Adrenal gland (tissue), 9 donors: ENCODE measurements at regions not wholly inside any gene's neighbourhood (a gene's known extent, or its start where the extent isn't known, plus 50 kb on each side); places are given as distances from the start of the nearest gene placed in this dataset.

Experiments used
- DNase-seq, 7 donors: peaks; one replicate each; pipeline ENCODE4 v3.0.0-alpha.2; 2019 to 2020
- H3K27ac ChIP-seq, 5 donors: fragments of 200-600 bp; sonication (generic) in 4 of 5; 1 replicate in 3 of 5; 2 replicates in 2 of 5; pipeline versions ENCODE4 v1.5.1 to v1.8.0; 2016 to 2020; ENCODE audit warnings: mild to moderate bottlenecking in 1 of 5
- H3K27me3 ChIP-seq: fragments of 200-600 bp; 2 replicates; pipeline ENCODE4 v1.8.0; 2021
- H3K36me3 ChIP-seq, 2 donors: fragments of 200-600 bp; replicated peaks in 1 of 2; 1 replicate in 1 of 2; 2 replicates in 1 of 2; pipeline versions ENCODE4 v1.5.1 to v1.8.0; 2018 to 2022
- H3K4me1 ChIP-seq, 2 donors: fragments of 200-600 bp; replicated peaks in 1 of 2; 1 replicate in 1 of 2; 2 replicates in 1 of 2; pipeline versions ENCODE4 v1.5.1 to v1.8.0; 2018 to 2021
- H3K4me3 ChIP-seq, 4 donors: fragments of 200-600 bp; sonication (generic) in 3 of 4; one replicate each; pipeline ENCODE4 v1.5.1; 2016 to 2018
- H3K9me3 ChIP-seq, 3 donors: fragments of 200-600 bp; sonication (generic) in 1 of 3; replicated peaks in 1 of 3; 1 replicate in 2 of 3; 2 replicates in 1 of 3; pipeline versions ENCODE4 v1.5.1 to v1.8.0; 2016 to 2021
- POLR2A ChIP-seq, 2 donors: fragments of 450-650 bp; IDR thresholded peaks; one replicate each; pipeline ENCODE4 v1.6.1; 2017; ENCODE audit warnings: antibody characterized with exemption in 2 of 2, mild to moderate bottlenecking in 2 of 2, moderate library complexity in 1 of 2
- WGBS, 4 donors: extraction: QIAGEN DNeasy Blood & Tissue Kit in 2 of 4; methylation state at CpG; one replicate each; pipeline versions ENCODE4 v1.1.5 to v1.1.7; 2013 to 2017; 5-methylcytosine and 5-hydroxymethylcytosine counted together
- intact Hi-C, 2 donors: fragments of 100-400 bp; cut with DNase I; formaldehyde crosslinking; loops; one replicate each; pipeline versions ENCODE4 v1.14.1 to v1.15.0; 2022 to 2023
- TF ChIP-seq, protein P1 (sequence below), 6 experiments: fragments of 450-650 bp in 4 of 6; fragments of 200-600 bp in 2 of 6; sonication (generic) in 1 of 6; IDR thresholded peaks; 1 replicate in 5 of 6; 2 replicates in 1 of 6; pipeline versions ENCODE4 v1.5.1 to v1.8.0; 2016 to 2021; ENCODE audit warnings: antibody characterized with exemption in 6 of 6, mild to moderate bottlenecking in 2 of 6, moderate library complexity in 1 of 6
- donor health status: healthy with polysubstance abuse.
- donor health status: Bipolar disorder and iron deficiency.
- donor health status: DM: yes; HTN: yes; CAD: no.
- donor health status: DM: no; HTN: no; CAD: no.
- donor health status: DM: no; HTN: no; CAD: no.

- intact Hi-C loops: no loop called here
- 44 to 63% (median 53%) methylated on average over 1 of the region's 1 CpG for whole genome bisulfite sequencing, 4 donors
- Histone ChIP-seq H3K4me3 (no peak overlapping the region), H3K27ac (no peak overlapping the region), H3K9me3 (no peaks in the 10 kb centered on the region), H3K27me3 (no peaks in the 10 kb centered on the region), H3K36me3 (no peaks in the 10 kb centered on the region), H3K4me1 (no peaks in the 10 kb centered on the region)
- TF ChIP-seq POLR2A (IDR thresholded peaks at IDR 0.05): no peak
- TF ChIP-seq, protein P1, sequence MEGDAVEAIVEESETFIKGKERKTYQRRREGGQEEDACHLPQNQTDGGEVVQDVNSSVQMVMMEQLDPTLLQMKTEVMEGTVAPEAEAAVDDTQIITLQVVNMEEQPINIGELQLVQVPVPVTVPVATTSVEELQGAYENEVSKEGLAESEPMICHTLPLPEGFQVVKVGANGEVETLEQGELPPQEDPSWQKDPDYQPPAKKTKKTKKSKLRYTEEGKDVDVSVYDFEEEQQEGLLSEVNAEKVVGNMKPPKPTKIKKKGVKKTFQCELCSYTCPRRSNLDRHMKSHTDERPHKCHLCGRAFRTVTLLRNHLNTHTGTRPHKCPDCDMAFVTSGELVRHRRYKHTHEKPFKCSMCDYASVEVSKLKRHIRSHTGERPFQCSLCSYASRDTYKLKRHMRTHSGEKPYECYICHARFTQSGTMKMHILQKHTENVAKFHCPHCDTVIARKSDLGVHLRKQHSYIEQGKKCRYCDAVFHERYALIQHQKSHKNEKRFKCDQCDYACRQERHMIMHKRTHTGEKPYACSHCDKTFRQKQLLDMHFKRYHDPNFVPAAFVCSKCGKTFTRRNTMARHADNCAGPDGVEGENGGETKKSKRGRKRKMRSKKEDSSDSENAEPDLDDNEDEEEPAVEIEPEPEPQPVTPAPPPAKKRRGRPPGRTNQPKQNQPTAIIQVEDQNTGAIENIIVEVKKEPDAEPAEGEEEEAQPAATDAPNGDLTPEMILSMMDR (IDR thresholded peaks at IDR 0.05): no peak
- DNase-seq: no peak
Observed at GRCh38 chr4:134531013-134531412, 329.4 kb upstream of the PABPC4L start.

DNA sequence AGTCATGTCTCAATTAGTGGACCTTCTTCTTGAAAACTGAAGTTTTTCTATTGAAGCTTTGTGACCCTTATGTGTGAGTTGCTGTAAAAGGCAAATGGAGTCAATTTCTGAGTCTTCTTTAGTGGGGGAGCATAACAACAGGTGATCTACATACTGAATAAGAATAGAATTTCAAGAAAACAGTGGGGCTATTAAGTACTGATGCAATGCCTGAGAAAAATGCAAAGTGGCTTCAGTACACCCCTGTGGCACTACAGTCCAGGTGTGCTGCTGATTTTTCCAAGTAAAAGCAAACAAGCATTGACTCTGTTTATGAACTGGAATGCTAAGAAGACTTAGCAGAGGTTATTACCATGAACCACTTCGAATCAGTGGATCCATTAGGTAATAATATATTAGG is 328.0 kb upstream of the PABPC4L start:
- no peak overlapping the region for H3K4me3 ChIP-seq
- no peaks in the 10 kb centered on the region for H3K27me3 ChIP-seq
- TF ChIP-seq, protein P1 (IDR thresholded peaks at IDR 0.05): no peak
- TF ChIP-seq POLR2A (IDR thresholded peaks at IDR 0.05): no peak
- no peaks in the 10 kb centered on the region for H3K9me3 ChIP-seq
- no peaks in the 10 kb centered on the region for H3K4me1 ChIP-seq
- DNase-seq: no peak
- intact Hi-C loops: no loop called here
- no peak overlapping the region for H3K27ac ChIP-seq
- no peaks in the 10 kb centered on the region for H3K36me3 ChIP-seq
- WGBS, 4 donors: 63 to 74% (median 68%) methylated on average over 1 of the region's 1 CpG

DNA sequence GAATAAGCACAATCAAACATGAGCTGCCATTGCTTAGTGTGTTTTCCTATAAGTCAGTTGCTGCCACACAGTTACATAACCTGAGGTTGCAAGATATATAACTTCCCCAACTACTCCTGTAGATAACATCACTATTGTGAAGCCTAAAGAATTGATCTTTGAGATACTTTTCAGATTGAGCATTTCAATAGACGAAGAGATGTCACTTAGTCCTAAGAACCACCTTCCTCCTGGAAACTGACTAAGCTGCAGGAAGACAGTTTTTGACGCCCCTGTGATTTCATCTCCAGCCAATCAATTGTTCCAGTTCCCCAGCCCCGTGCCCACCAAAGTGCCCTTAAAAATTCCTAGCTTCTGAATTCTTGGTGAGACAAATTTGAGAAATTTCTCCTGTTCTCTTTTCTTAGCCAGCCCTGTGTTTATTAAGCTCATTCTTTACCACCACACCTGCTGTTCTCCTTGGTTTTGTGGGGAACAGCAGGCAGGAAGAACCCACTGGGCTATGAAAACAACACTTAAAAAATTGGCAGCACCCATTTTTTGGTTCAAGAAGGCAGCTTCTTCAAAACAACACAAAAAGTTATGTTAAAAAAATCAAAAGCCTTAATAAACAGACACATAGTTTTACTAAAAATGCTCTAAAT is 317.1 kb upstream of the PABPC4L start:
- H3K27ac ChIP-seq: no peak overlapping the region
- intact Hi-C loops: no loop called here
- no peak overlapping the region for H3K4me3 ChIP-seq
- WGBS, 4 donors: 56 to 76% (median 60%) methylated on average over 3 of the region's 3 CpGs
- H3K4me1 ChIP-seq: no peaks in the 10 kb centered on the region
- no peaks in the 10 kb centered on the region for H3K36me3 ChIP-seq
- no peaks in the 10 kb centered on the region for H3K9me3 ChIP-seq
- TF ChIP-seq, protein P1 (IDR thresholded peaks at IDR 0.05): no peak
- TF ChIP-seq POLR2A (IDR thresholded peaks at IDR 0.05): no peak
- H3K27me3 ChIP-seq: no peaks in the 10 kb centered on the region
- no peak for DNase-seq

DNA sequence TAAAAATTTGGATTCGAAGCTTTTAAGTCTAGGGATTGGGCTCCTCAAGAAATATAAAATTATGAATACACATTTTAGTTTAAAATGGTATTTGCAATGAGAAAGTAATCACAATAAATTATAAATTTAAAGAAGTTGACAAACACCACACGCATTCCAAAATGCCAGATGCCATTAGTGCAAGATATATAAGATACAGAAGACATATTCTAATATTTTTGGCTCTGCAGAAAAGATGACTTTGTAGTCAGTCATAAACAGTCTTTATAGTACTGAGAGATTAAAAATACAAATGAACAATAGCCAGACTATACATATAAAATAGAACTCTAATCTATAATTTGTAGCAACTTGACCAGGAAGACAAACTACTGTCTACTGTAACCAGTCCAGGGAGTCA is 309.0 kb upstream of the PABPC4L start:
- DNase-seq: no peak
- H3K36me3 ChIP-seq: no peaks in the 10 kb centered on the region
- TF ChIP-seq, protein P1 (IDR thresholded peaks at IDR 0.05): no peak
- TF ChIP-seq POLR2A (IDR thresholded peaks at IDR 0.05): no peak
- no peaks in the 10 kb centered on the region for H3K9me3 ChIP-seq
- H3K4me1 ChIP-seq: no peaks in the 10 kb centered on the region
- intact Hi-C loops: no loop called here
- WGBS, 4 donors: 79 to 84% (median 80%) methylated on average over 2 of the region's 2 CpGs
- no peaks in the 10 kb centered on the region for H3K27me3 ChIP-seq
- no peak overlapping the region for H3K4me3 ChIP-seq
- H3K27ac ChIP-seq: no peak overlapping the region
